MM.1S (cell line): ENCODE measurements at regions not wholly inside any gene's neighbourhood (a gene's known extent, or its start where the extent isn't known, plus 50 kb on each side); places are given as distances from the start of the nearest gene placed in this dataset.

Source experiments
- CTCF ChIP-seq: fragments of 300-600 bp; sonication (generic); IDR thresholded peaks from 2 replicates; pipeline ENCODE4 v1.5.1; 2016; ENCODE audit warnings: antibody characterized with exemption, low read length, mixed read lengths
- EZH2 ChIP-seq: fragments of 300-600 bp; sonication (generic); optimal IDR thresholded peaks from 2 replicates; pipeline ENCODE3; 2017; ENCODE audit warnings: low read depth, mild to moderate bottlenecking, antibody characterized with exemption, low read length, mixed read lengths

GRCh38 chr11:10973416-10973815 is 115.6 kb upstream of the ZBED5 start:
- no peak for TF ChIP-seq CTCF
- TF ChIP-seq EZH2, result no peak
